ENCODE measurements at regions not wholly inside any gene's neighbourhood (a gene's known extent, or its start where the extent isn't known, plus 50 kb on each side); places are given as distances from the start of the nearest gene placed in this dataset.
"Not testable (repeated sequence)": the region's sequence is repeated elsewhere in the genome, so short reads cannot be mapped to it uniquely, and the experiment has no call there.

GRCh38 chr9:65435464-65435863 is 150.5 kb upstream of the FOXD4L5 start:
- ATAC-seq (no peak), DNase-seq (ENCODE audit: low spot score in 2 of 2) (no peak)
- H3K27ac Mint-ChIP-seq: no peak overlapping the region
- H3K4me3 Mint-ChIP-seq: no peak overlapping the region
- peaks cover 12% of the 10 kb centered on the region for H3K4me1 Mint-ChIP-seq
- peaks cover 33% of the 10 kb centered on the region for H3K9me3 Mint-ChIP-seq
- H3K36me3 Mint-ChIP-seq: no peaks in the 10 kb centered on the region

GRCh38 chr9:65432722-65433323 is 147.8 kb upstream of the FOXD4L5 start:
- H3K27ac Mint-ChIP-seq: no peak overlapping the region
- ATAC-seq (no peak), DNase-seq (ENCODE audit: low spot score in 2 of 2) (no peak)
- peaks cover 9% of the 10 kb centered on the region for H3K4me1 Mint-ChIP-seq
- H3K4me3 Mint-ChIP-seq: no peak overlapping the region
- no peaks in the 10 kb centered on the region for H3K36me3 Mint-ChIP-seq
- peaks cover 31% of the 10 kb centered on the region for H3K9me3 Mint-ChIP-seq

DNA sequence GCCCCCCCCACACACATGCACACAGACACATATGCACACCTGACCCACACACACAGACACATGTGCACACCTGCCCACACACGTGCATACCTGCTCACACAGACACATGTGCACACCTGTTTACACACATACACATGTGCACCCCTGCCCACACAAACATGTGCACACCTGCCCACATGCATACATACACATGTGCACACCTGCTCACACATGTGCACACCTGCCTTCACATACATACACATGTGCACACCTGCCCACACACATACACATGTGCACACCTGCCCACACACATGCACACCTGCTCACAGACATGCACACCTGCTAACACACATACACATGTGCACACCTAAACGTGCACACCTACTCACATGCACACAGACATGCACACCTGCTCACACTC is 147.0 kb upstream of the FOXD4L5 start:
- Mint-ChIP-seq H3K36me3 (no peaks in the 10 kb centered on the region), H3K4me3 (no peak overlapping the region)
- no peak for ATAC-seq

GRCh38 chr9:65430221-65430620 is 145.2 kb upstream of the FOXD4L5 start:
- ATAC-seq: no peak
- Mint-ChIP-seq H3K27ac (no peak overlapping the region), H3K4me1 (peaks cover 15% of the 10 kb centered on the region), H3K4me3 (no peak overlapping the region), H3K36me3 (no peaks in the 10 kb centered on the region), H3K9me3 (peaks cover 28% of the 10 kb centered on the region)
- DNase-seq (ENCODE audit: low spot score in 2 of 2): no peak

More for the DNA sequence above, 147.0 kb upstream of the FOXD4L5 start:
- H3K27ac Mint-ChIP-seq: no peak overlapping the region
- H3K4me1 Mint-ChIP-seq: peaks cover 5% of the 10 kb centered on the region
- DNase-seq (ENCODE audit: low spot score in 2 of 2): no peak
- H3K9me3 Mint-ChIP-seq: peaks cover 27% of the 10 kb centered on the region

GRCh38 chr9:65427361-65427760 is 142.4 kb upstream of the FOXD4L5 start:
- peaks cover 25% of the 10 kb centered on the region for H3K9me3 Mint-ChIP-seq
- H3K36me3 Mint-ChIP-seq: not testable (repeated sequence)

DNA sequence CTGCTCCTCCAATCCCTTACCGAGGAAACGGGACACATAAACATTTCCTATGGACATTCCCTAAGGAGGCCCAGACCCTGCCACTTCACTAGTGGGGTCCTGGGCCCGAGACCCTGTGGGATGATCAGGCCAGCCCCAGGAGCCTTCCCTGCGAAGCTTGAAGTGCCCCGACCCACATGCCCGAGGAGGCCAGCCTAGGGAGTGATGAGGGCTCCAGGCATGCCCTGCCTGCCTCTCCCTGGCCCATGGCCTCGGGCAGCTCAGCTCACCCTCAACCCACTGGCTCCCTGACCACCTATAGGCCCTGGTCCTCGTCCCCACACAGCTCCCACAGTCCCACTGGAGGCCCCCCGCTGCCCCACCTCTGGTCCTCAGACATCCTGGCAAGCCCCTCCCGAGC is 141.8 kb upstream of the FOXD4L5 start:
- H3K36me3 Mint-ChIP-seq; DNase-seq (ENCODE audit: low spot score in 2 of 2); H3K4me3 Mint-ChIP-seq; H3K27ac Mint-ChIP-seq; ATAC-seq: not testable (repeated sequence)
- Mint-ChIP-seq H3K9me3 (peaks cover 22% of the 10 kb centered on the region), H3K4me1 (peaks cover 19% of the 10 kb centered on the region)

More at GRCh38 chr9:65427361-65427760, 142.4 kb upstream of the FOXD4L5 start:
- DNase-seq (ENCODE audit: low spot score in 2 of 2); ATAC-seq; H3K27ac Mint-ChIP-seq; H3K4me3 Mint-ChIP-seq: not testable (repeated sequence)
- H3K4me1 Mint-ChIP-seq: peaks cover 18% of the 10 kb centered on the region

DNA sequence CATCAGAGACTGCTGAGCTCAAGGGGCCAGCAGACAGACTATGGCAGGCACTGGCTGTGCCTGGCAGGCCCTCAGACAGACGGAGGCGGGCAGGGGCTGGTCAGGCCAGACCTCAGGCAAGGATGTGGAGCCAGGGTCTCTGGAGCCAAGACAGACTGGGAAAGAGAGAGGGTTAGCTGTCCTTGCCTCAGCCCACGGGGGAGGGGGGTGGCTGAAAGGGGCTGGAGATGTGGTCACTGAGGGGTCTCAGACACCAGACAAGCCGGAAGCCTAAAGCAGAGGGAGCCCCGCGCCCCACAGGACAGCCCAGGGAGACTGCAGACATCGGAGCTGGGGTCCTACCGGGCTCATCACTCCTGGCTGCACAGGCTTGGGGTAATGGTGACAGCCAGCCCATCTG is 141.2 kb upstream of the FOXD4L5 start:
- H3K4me1 Mint-ChIP-seq: peaks cover 25% of the 10 kb centered on the region
- no peaks in the 10 kb centered on the region for H3K36me3 Mint-ChIP-seq
- H3K4me3 Mint-ChIP-seq: no peak overlapping the region
- no peak for DNase-seq (ENCODE audit: low spot score in 2 of 2)
- no peak for ATAC-seq
- no peak overlapping the region for H3K27ac Mint-ChIP-seq
- H3K9me3 Mint-ChIP-seq: peaks cover 25% of the 10 kb centered on the region

DNA sequence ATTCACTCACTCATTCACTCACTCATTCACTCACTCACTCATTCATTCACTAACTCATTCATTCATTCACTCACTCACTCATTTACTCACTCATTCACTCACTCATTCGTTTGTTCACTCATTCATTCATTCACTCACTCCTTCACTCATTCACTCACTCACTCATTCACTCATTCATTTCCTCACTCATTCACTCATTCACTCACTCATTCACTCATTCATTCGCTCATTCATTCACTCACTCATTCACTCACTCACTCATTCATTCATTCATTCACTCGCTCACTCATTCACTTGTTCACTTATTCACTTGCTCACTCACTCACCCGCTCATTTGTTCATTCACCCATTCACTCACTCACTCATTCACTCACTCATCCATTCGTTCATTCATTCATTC is 140.2 kb upstream of the FOXD4L5 start:
- H3K9me3 Mint-ChIP-seq: peaks cover 28% of the 10 kb centered on the region
- not testable (repeated sequence) for H3K27ac Mint-ChIP-seq; ATAC-seq; DNase-seq (ENCODE audit: low spot score in 2 of 2); H3K36me3 Mint-ChIP-seq; H3K4me3 Mint-ChIP-seq
- H3K4me1 Mint-ChIP-seq: peaks cover 26% of the 10 kb centered on the region

GRCh38 chr9:65424437-65424984 is 139.5 kb upstream of the FOXD4L5 start:
- DNase-seq (ENCODE audit: low spot score in 2 of 2) (peak in 1 of 2 donors; percentile 46), ATAC-seq (peak; percentile 22)
- not testable (repeated sequence) for H3K27ac Mint-ChIP-seq, H3K4me3 Mint-ChIP-seq, H3K36me3 Mint-ChIP-seq
- peaks cover 30% of the 10 kb centered on the region for H3K9me3 Mint-ChIP-seq
- H3K4me1 Mint-ChIP-seq: peaks cover 26% of the 10 kb centered on the region

DNA sequence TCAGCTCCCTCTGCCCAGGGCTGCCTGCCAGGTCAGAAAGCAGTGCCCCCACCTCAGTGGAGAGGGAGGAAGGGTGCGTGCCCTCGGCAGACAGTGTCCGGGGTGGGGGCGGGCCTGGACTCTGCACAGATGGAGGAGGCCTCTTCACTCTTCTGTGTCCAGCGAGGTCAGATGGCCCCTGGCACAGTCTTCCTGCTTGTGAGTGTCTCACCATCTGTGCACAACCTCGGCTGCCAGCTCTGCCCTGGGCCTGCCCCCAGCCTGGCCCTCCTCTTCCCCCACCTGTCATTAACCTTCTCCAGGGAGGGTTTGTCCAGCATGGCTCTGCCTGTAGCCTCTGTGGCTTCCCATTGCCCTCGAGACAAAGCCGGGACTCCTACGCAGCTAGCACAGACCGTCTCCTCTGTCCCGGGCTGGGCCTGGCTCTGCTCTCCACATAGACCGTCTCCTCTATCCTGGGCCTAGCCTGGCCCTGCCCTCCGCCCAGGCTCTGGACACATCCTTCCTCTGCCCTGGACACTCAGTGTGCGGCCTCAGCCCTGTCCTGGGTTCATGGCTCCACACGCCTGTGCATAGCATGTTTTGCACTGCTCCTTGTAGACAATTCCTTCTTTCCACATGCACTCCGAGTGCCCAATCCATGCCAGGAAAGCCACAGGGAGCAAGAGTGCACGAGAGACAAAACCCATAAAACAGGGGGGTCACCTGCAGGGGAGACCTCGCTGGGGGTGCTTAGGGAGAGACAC is 138.9 kb upstream of the FOXD4L5 start:
- H3K4me3 Mint-ChIP-seq; H3K36me3 Mint-ChIP-seq; DNase-seq (ENCODE audit: low spot score in 2 of 2); H3K27ac Mint-ChIP-seq: not testable (repeated sequence)
- peak; percentile 33 for ATAC-seq
- H3K4me1 Mint-ChIP-seq: peaks cover 26% of the 10 kb centered on the region
- H3K9me3 Mint-ChIP-seq: peaks cover 35% of the 10 kb centered on the region

DNA sequence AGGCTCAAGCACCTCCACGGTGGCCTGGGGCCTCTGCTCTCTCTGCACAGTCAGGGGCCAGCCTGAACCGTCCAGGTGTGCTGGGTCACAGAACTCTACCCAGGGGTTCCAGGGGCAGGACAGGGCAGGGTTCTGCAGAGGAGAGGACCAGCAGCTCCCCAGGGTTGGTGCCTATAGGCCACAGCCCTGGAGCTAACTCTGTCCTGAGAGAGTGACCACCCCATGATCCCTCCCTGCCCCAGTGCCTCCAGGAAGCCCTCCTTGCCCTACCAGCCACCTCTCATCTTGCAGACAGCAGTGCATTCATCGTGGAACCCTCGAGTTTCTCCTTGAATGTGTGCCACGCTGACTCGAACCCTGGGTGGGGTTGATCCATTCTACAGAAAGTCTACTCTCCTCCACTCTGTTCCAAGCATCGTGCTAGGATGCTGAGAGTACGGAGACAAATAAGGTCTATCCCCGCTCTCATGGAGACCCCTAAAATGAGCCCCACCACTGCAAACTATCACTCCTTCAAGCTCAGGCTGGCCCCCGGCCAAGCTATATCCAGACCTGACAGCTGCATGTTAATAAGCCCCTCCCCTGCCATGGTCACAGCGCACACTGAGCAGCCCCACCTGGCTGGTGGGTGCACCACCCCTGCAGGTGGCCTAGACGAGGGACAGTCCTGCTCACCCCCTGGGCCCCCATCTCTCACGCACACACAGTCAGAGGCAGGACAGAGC is 138.1 kb upstream of the FOXD4L5 start:
- peaks cover 33% of the 10 kb centered on the region for H3K9me3 Mint-ChIP-seq
- not testable (repeated sequence) for DNase-seq (ENCODE audit: low spot score in 2 of 2); H3K4me3 Mint-ChIP-seq; H3K27ac Mint-ChIP-seq; H3K36me3 Mint-ChIP-seq; ATAC-seq
- peaks cover 26% of the 10 kb centered on the region for H3K4me1 Mint-ChIP-seq

DNA sequence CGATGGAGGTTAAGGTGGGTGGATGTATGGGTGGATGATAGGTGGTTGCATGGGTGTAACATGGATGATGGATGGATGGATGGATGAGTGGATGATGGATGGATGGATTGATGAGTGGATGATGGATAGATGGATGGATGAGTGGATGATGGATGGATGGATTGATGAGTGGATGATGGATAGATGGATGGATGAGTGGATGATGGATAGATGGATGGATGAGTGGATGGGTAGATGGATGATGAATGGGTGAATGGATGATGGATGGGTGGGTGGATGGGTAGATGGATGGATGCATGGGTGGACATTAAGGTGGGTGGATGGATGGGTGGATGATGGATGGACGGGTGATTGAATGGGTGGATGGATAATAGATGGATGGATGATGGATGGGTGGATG is 136.5 kb upstream of the FOXD4L5 start:
- not testable (repeated sequence) for ATAC-seq; H3K4me3 Mint-ChIP-seq; DNase-seq (ENCODE audit: low spot score in 2 of 2); H3K36me3 Mint-ChIP-seq; H3K27ac Mint-ChIP-seq
- Mint-ChIP-seq H3K4me1 (peaks cover 26% of the 10 kb centered on the region), H3K9me3 (peaks cover 33% of the 10 kb centered on the region)

DNA sequence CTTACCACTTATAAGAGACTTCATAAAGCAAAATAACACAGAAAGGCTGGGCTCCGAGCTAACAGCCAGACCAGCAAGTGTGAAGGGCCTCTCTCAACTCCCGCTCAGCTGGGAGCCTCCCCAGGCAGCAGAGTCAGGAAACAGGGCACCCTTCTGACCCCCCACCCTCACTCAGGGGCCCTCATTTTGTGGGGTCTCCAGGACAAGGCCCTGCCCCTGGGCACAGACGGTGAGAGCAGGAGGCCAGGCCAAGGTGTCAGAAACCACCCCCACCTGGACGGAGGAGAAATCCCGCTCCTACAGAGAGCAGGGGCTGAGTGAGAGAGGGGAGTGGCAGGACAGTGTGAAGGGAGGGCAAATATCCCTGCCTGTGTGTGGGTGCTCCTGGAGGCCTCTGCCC is 135.8 kb upstream of the FOXD4L5 start:
- DNase-seq (ENCODE audit: low spot score in 2 of 2) (no peak), ATAC-seq (no peak)
- no peak overlapping the region for H3K4me3 Mint-ChIP-seq
- peaks cover 33% of the 10 kb centered on the region for H3K9me3 Mint-ChIP-seq
- peaks cover 21% of the 10 kb centered on the region for H3K4me1 Mint-ChIP-seq
- H3K27ac Mint-ChIP-seq: no peak overlapping the region
- no peaks in the 10 kb centered on the region for H3K36me3 Mint-ChIP-seq

DNA sequence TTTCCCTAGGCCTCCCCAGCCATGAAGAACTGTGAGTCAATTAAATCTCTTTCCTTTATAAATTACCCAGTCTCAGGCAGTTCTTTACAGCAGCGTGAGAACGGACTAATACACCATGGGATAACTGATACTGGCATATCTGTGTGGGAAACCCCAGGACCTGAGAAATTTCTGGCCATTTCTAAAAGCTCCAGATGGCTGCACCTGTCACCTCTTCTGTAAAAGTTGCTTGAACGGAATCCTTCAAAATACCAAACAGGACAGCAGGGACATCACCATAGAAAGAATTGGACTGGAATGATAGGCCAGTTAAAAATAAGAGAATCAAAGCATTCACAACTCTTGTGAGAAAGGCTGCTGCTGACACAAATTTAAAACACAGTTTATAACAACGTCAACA is 134.0 kb upstream of the FOXD4L5 start:
- not testable (repeated sequence) for H3K36me3 Mint-ChIP-seq; H3K4me3 Mint-ChIP-seq; ATAC-seq; DNase-seq (ENCODE audit: low spot score in 2 of 2); H3K27ac Mint-ChIP-seq
- Mint-ChIP-seq H3K9me3 (peaks cover 23% of the 10 kb centered on the region), H3K4me1 (peaks cover 11% of the 10 kb centered on the region)

- peaks cover 20% of the 10 kb centered on the region for H3K9me3 Mint-ChIP-seq
- not testable (repeated sequence) for H3K27ac Mint-ChIP-seq; H3K36me3 Mint-ChIP-seq; DNase-seq (ENCODE audit: low spot score in 2 of 2); ATAC-seq; H3K4me3 Mint-ChIP-seq; H3K4me1 Mint-ChIP-seq
Measured at GRCh38 chr9:65416948-65417347, 131.9 kb upstream of the FOXD4L5 start.

All from stimulated activated effector memory CD8-positive, alpha-beta T cell treated with anti-CD3 and anti-CD28 coated beads, Interleukin-12 subunit alpha, Interleukin-12 subunit beta, amount 100 ng/mL, for 72 hours (primary cell).